ENCODE measurements at regions not wholly inside any gene's neighbourhood (a gene's known extent, or its start where the extent isn't known, plus 50 kb on each side); places are given as distances from the start of the nearest gene placed in this dataset.

- TF ChIP-seq CTCF (IDR thresholded peaks at IDR 0.05; ENCODE audit: low read depth, low read length, poor library complexity, severe bottlenecking) = no peak
- TF ChIP-seq EZH2phosphoT487 (IDR thresholded peaks at IDR 0.05; ENCODE audit: borderline replicate concordance, low read length) = no peak
Observed at GRCh38 chr9:73024601-73025034, 71.8 kb upstream of the ALDH1A1 start.

All from DOHH2 (cell line).